ENCODE measurements at regions not wholly inside any gene's neighbourhood (a gene's known extent, or its start where the extent isn't known, plus 50 kb on each side); places are given as distances from the start of the nearest gene placed in this dataset.

DNA sequence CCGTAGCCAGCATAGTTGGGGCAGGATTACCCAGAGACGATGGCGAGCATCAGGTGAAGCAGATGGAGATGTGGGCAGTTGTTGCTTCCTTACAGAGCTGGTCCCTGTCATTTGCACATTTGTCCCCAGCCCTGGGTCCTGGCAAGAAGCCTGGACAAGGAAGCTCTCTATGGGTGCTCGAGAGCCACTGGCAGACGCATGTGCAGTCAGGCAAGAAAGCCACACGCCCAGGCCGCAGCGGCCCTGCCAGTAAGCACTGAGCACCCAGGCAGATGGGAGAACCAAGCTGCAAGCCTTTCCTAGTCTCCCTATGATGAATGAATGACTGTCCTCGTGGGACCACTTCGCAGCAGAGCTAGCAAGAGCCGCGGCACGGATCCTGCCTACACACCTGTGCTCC, 182.8 kb downstream of the FOXO1 start (continued):
- no peak for TF ChIP-seq ZNF513 (tag by site-specific recombination; IDR thresholded peaks at IDR 0.05)
- TF ChIP-seq, protein P1, sequence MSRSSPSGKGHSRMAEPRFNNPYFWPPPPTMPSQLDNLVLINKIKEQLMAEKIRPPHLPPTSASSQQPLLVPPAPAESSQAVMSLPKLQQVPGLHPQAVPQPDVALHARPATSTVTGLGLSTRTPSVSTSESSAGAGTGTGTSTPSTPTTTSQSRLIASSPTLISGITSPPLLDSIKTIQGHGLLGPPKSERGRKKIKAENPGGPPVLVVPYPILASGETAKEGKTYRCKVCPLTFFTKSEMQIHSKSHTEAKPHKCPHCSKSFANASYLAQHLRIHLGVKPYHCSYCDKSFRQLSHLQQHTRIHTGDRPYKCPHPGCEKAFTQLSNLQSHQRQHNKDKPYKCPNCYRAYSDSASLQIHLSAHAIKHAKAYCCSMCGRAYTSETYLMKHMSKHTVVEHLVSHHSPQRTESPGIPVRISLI (tag by site-specific recombination; IDR thresholded peaks at IDR 0.05) = no peak
- no peak for TF ChIP-seq ZNF629 (tag by site-specific recombination; IDR thresholded peaks at IDR 0.05)
- TF ChIP-seq ZNF2 (tag by site-specific recombination; IDR thresholded peaks at IDR 0.05) = no peak
- TF ChIP-seq ZNF843 (tag by site-specific recombination; IDR thresholded peaks at IDR 0.05) = no peak
- TF ChIP-seq ZIC2 (tag by site-specific recombination; IDR thresholded peaks at IDR 0.05) = no peak
- no peak for TF ChIP-seq ZNF223 (tag by site-specific recombination; IDR thresholded peaks at IDR 0.05)
- TF ChIP-seq MZF1 (tag by site-specific recombination; IDR thresholded peaks at IDR 0.05; ENCODE audit: borderline replicate concordance) = no peak
- TF ChIP-seq, protein P2, sequence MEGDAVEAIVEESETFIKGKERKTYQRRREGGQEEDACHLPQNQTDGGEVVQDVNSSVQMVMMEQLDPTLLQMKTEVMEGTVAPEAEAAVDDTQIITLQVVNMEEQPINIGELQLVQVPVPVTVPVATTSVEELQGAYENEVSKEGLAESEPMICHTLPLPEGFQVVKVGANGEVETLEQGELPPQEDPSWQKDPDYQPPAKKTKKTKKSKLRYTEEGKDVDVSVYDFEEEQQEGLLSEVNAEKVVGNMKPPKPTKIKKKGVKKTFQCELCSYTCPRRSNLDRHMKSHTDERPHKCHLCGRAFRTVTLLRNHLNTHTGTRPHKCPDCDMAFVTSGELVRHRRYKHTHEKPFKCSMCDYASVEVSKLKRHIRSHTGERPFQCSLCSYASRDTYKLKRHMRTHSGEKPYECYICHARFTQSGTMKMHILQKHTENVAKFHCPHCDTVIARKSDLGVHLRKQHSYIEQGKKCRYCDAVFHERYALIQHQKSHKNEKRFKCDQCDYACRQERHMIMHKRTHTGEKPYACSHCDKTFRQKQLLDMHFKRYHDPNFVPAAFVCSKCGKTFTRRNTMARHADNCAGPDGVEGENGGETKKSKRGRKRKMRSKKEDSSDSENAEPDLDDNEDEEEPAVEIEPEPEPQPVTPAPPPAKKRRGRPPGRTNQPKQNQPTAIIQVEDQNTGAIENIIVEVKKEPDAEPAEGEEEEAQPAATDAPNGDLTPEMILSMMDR (tag by site-specific recombination; IDR thresholded peaks at IDR 0.05) = no peak
- no peak for TF ChIP-seq ZNF248 (tag by site-specific recombination; IDR thresholded peaks at IDR 0.05)
- no peak for TF ChIP-seq RBAK (tag by site-specific recombination; IDR thresholded peaks at IDR 0.05)

GRCh38 chr13:40484101-40484800, 182.2 kb downstream of the FOXO1 start:
- CTCF ChIA-PET = no interaction called here
- POLR2A ChIA-PET = no interaction called here
- H3K9me3 ChIP-seq (ENCODE audit: control insufficient read depth, insufficient read depth, low read depth, low read length) = no peaks in the 10 kb centered on the region
- H3K36me3 ChIP-seq (ENCODE audit: control insufficient read depth in 2 of 2, insufficient read depth in 1 of 2, low read length in 2 of 2) = no peaks in the 10 kb centered on the region
- H3K4me1 ChIP-seq (ENCODE audit: control insufficient read depth, insufficient read depth, low read length) = no peaks in the 10 kb centered on the region
- H3K4me3 ChIP-seq (ENCODE audit: low read depth, low read length) = no peak overlapping the region
- TF ChIP-seq ZNF433 (tag by site-specific recombination; IDR thresholded peaks at IDR 0.05; ENCODE audit: low read depth) (no peak), ZIC2 (tag by site-specific recombination; IDR thresholded peaks at IDR 0.05) (peak; percentile 53)
- H3K27ac ChIP-seq (ENCODE audit: extremely low read depth, low read depth, low read length) = no peak overlapping the region

GRCh38 chr13:40484974-40485373, 181.5 kb downstream of the FOXO1 start:
- Histone ChIP-seq H3K9me3 (ENCODE audit: control insufficient read depth, insufficient read depth, low read depth, low read length) (no peaks in the 10 kb centered on the region), H3K4me1 (ENCODE audit: control insufficient read depth, insufficient read depth, low read length) (peaks cover under 1% of the 10 kb centered on the region; the same call in 1 of the 2 replicates), H3K36me3 (ENCODE audit: control insufficient read depth in 2 of 2, insufficient read depth in 1 of 2, low read length in 2 of 2) (no peaks in the 10 kb centered on the region), H3K27ac (ENCODE audit: extremely low read depth, low read depth, low read length) (no peak overlapping the region), H3K4me3 (ENCODE audit: low read depth, low read length) (no peak overlapping the region)
- ChIA-PET CTCF (no interaction called here), POLR2A (no interaction called here)
- TF ChIP-seq KLF1 (tag by site-specific recombination; IDR thresholded peaks at IDR 0.05) (0 out of 2 replicates have a peak, but pooled peaks have one; percentile 36), PRDM1 (tag by site-specific recombination; IDR thresholded peaks at IDR 0.05) (no peak)

- ChIA-PET CTCF (no interaction called here), POLR2A (no interaction called here)
- H3K4me1 ChIP-seq (ENCODE audit: control insufficient read depth, insufficient read depth, low read length) = peaks cover 7% of the 10 kb centered on the region
- H3K36me3 ChIP-seq (ENCODE audit: control insufficient read depth in 2 of 2, insufficient read depth in 1 of 2, low read length in 2 of 2) = no peaks in the 10 kb centered on the region
- no peak overlapping the region for H3K27ac ChIP-seq (ENCODE audit: extremely low read depth, low read depth, low read length)
- no peaks in the 10 kb centered on the region for H3K9me3 ChIP-seq (ENCODE audit: control insufficient read depth, insufficient read depth, low read depth, low read length)
- H3K4me3 ChIP-seq (ENCODE audit: low read depth, low read length) = no peak overlapping the region
- TF ChIP-seq ZNF777 (tag by site-specific recombination; IDR thresholded peaks at IDR 0.05; ENCODE audit: borderline replicate concordance) = no peak
- no peak for TF ChIP-seq ZNF558 (tag by site-specific recombination; IDR thresholded peaks at IDR 0.05)
- no peak for TF ChIP-seq ZNF335 (tag by site-specific recombination; conservative IDR thresholded peaks at IDR 0.05)
- no peak for TF ChIP-seq KLF1 (tag by site-specific recombination; IDR thresholded peaks at IDR 0.05)
- no peak for TF ChIP-seq ZNF830 (tag by site-specific recombination; IDR thresholded peaks at IDR 0.05; ENCODE audit: low read depth)
- no peak for TF ChIP-seq ZNF521 (tag by site-specific recombination; IDR thresholded peaks at IDR 0.05)
- no peak for TF ChIP-seq SETDB1 (IDR thresholded peaks at IDR 0.05; ENCODE audit: insufficient read length, low read length)
- TF ChIP-seq ZNF664 (tag by site-specific recombination; IDR thresholded peaks at IDR 0.05) = no peak
- TF ChIP-seq, protein P3, sequence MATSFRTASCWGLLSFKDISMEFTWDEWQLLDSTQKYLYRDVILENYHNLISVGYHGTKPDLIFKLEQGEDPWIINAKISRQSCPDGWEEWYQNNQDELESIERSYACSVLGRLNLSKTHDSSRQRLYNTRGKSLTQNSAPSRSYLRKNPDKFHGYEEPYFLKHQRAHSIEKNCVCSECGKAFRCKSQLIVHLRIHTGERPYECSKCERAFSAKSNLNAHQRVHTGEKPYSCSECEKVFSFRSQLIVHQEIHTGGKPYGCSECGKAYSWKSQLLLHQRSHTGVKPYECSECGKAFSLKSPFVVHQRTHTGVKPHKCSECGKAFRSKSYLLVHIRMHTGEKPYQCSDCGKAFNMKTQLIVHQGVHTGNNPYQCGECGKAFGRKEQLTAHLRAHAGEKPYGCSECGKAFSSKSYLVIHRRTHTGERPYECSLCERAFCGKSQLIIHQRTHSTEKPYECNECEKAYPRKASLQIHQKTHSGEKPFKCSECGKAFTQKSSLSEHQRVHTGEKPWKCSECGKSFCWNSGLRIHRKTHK (tag by site-specific recombination; IDR thresholded peaks at IDR 0.05) = no peak
- no peak for TF ChIP-seq ZNF658 (tag by site-specific recombination; IDR thresholded peaks at IDR 0.05)
Measured at GRCh38 chr13:40485611-40486517, 180.6 kb downstream of the FOXO1 start.
